ENCODE measurements at regions not wholly inside any gene's neighbourhood (a gene's known extent, or its start where the extent isn't known, plus 50 kb on each side); places are given as distances from the start of the nearest gene placed in this dataset.

- Histone ChIP-seq H3K4me1 (ENCODE audit: control insufficient read depth in 1 of 2, insufficient read depth in 2 of 2, low read depth in 1 of 2, low read length in 1 of 2) (no peaks in the 10 kb centered on the region; a peak in 1 of 4 replicates), H3K9me3 (no peaks in the 10 kb centered on the region), H3K4me3 (ENCODE audit: low read depth in 2 of 2, low read length in 1 of 2) (no peak overlapping the region), H3K79me2 (ENCODE audit: insufficient read depth) (no peaks in the 10 kb centered on the region), H3K27me3 (ENCODE audit: insufficient read depth) (no peaks in the 10 kb centered on the region), H3K4me2 (no peak overlapping the region), H2AFZ (ENCODE audit: low read depth) (no peak overlapping the region), H4K20me1 (ENCODE audit: insufficient read depth) (no peaks in the 10 kb centered on the region), H3K27ac (ENCODE audit: low read depth in 2 of 2, low read length in 1 of 2) (no peak overlapping the region), H3K9ac (no peak overlapping the region), H3K36me3 (replicated peaks in 1 of 2; ENCODE audit: control insufficient read depth in 1 of 2, insufficient read depth in 2 of 2, low read length in 1 of 2) (no peaks in the 10 kb centered on the region), H3F3A (replicated peaks; ENCODE audit: insufficient read depth) (no peaks in the 10 kb centered on the region), H3K9me2 (no peaks in the 10 kb centered on the region)
- POLR2A ChIA-PET = no interaction called here
- CTCF ChIA-PET = interaction anchor here (1.2 to 7.4 kb wide), 5 partner anchors 11 to 342 kb away, joined by 3 to 169 read pairs (median 39); no protein-coding TSS in a partner anchor
- WGBS (ENCODE audit: low lambda C conversion rate) = 60% methylated on average over 3 of the region's 5 CpGs
- no peak for TF ChIP-seq EP300 (IDR thresholded peaks at IDR 0.05; ENCODE audit: borderline replicate concordance in 1 of 2, low read depth in 1 of 2, low read length in 1 of 2)
- TF ChIP-seq CHD2 (IDR thresholded peaks at IDR 0.05; ENCODE audit: low read length, partially characterized antibody) = no peak
- no peak for TF ChIP-seq IRF3 (IDR thresholded peaks at IDR 0.05; ENCODE audit: low read depth, low read length)
- no peak for TF ChIP-seq SMC3 (IDR thresholded peaks at IDR 0.05; ENCODE audit: low read depth, low read length)
- no peak for TF ChIP-seq USF1 (IDR thresholded peaks at IDR 0.05; ENCODE audit: borderline replicate concordance, low read depth)
- TF ChIP-seq SIN3A (IDR thresholded peaks at IDR 0.05; ENCODE audit: borderline replicate concordance, low read depth, low read length) = no peak
- no peak for TF ChIP-seq GABPA (IDR thresholded peaks at IDR 0.05; ENCODE audit: low read depth)
- no peak for TF ChIP-seq JUND (IDR thresholded peaks at IDR 0.05)
- no peak for TF ChIP-seq TAF1 (IDR thresholded peaks at IDR 0.05; ENCODE audit: borderline replicate concordance, low read depth, low read length)
- no peak for TF ChIP-seq RXRA (IDR thresholded peaks at IDR 0.05; ENCODE audit: borderline replicate concordance, low read depth)
- no peak for TF ChIP-seq TCF12 (IDR thresholded peaks at IDR 0.05)
- no peak for TF ChIP-seq EZH2phosphoT487 (IDR thresholded peaks at IDR 0.05; ENCODE audit: borderline replicate concordance, low read depth)
- TF ChIP-seq FOXM1 (IDR thresholded peaks at IDR 0.05; ENCODE audit: low read depth) = no peak
- no peak for TF ChIP-seq RCOR1 (IDR thresholded peaks at IDR 0.05; ENCODE audit: low read length)
- TF ChIP-seq POLR2AphosphoS5 (IDR thresholded peaks at IDR 0.05; ENCODE audit: low read depth, low read length) = no peak
- no peak for DNase-seq
Observed at GRCh38 chr20:51319522-51319921, 223.0 kb downstream of the NFATC2 start.

- POLR2A ChIA-PET = no interaction called here
- H3K4me2 ChIP-seq = no peak overlapping the region
- no peaks in the 10 kb centered on the region for H4K20me1 ChIP-seq (ENCODE audit: insufficient read depth)
- peak; percentile 78 for DNase-seq
- H3K9me3 ChIP-seq = no peaks in the 10 kb centered on the region
- CTCF ChIA-PET = interaction anchor here (0.6 to 7.4 kb wide), 25 partner anchors 8 to 690 kb away, joined by 3 to 169 read pairs (median 4); no protein-coding TSS in a partner anchor
- no peaks in the 10 kb centered on the region for H3K9me2 ChIP-seq
- no peaks in the 10 kb centered on the region for H3F3A ChIP-seq (replicated peaks; ENCODE audit: insufficient read depth)
- no peak overlapping the region; a peak in 1 of 4 replicates for H3K4me3 ChIP-seq (ENCODE audit: low read depth in 2 of 2, low read length in 1 of 2)
- no peaks in the 10 kb centered on the region for H3K27me3 ChIP-seq (ENCODE audit: insufficient read depth)
- H3K4me1 ChIP-seq (ENCODE audit: control insufficient read depth in 1 of 2, insufficient read depth in 2 of 2, low read depth in 1 of 2, low read length in 1 of 2) = no peaks in the 10 kb centered on the region; a peak in 1 of 4 replicates
- no peak overlapping the region for H3K9ac ChIP-seq
- H3K27ac ChIP-seq (ENCODE audit: low read depth in 2 of 2, low read length in 1 of 2) = no peak overlapping the region
- 82% methylated on average over 19 of the region's 27 CpGs for WGBS (ENCODE audit: low lambda C conversion rate)
- H3K79me2 ChIP-seq (ENCODE audit: insufficient read depth) = no peaks in the 10 kb centered on the region
- no peaks in the 10 kb centered on the region for H3K36me3 ChIP-seq (replicated peaks in 1 of 2; ENCODE audit: control insufficient read depth in 1 of 2, insufficient read depth in 2 of 2, low read length in 1 of 2)
- H2AFZ ChIP-seq (ENCODE audit: low read depth) = no peak overlapping the region
- TF ChIP-seq TCF12 (IDR thresholded peaks at IDR 0.05) (no peak), USF2 (IDR thresholded peaks at IDR 0.05; ENCODE audit: borderline replicate concordance, low read depth, low read length) (no peak), PBX3 (IDR thresholded peaks at IDR 0.05) (no peak), RCOR1 (IDR thresholded peaks at IDR 0.05; ENCODE audit: low read length) (no peak), CTCF (IDR thresholded peaks at IDR 0.05) (peak; percentile 60), NFIC (IDR thresholded peaks at IDR 0.05; ENCODE audit: borderline replicate concordance) (no peak), YY1 (IDR thresholded peaks at IDR 0.05; ENCODE audit: low read depth) (no peak), SMC3 (IDR thresholded peaks at IDR 0.05; ENCODE audit: low read depth, low read length) (peak; percentile 53), RXRA (IDR thresholded peaks at IDR 0.05; ENCODE audit: borderline replicate concordance, low read depth) (no peak), FOXJ3 (CRISPR knock-in tag; IDR thresholded peaks at IDR 0.05) (no peak), NRF1 (IDR thresholded peaks at IDR 0.05; ENCODE audit: low read depth, low read length) (no peak)
Observed at GRCh38 chr20:51318058-51318949, 224.2 kb downstream of the NFATC2 start.

All from SK-N-SH (cell line).